ENCODE measurements at regions not wholly inside any gene's neighbourhood (a gene's known extent, or its start where the extent isn't known, plus 50 kb on each side); places are given as distances from the start of the nearest gene placed in this dataset.

GRCh38 chr10:117477211-117477947 lies 65.2 kb upstream of the EMX2 start:
- no peak overlapping the region for H3K27ac ChIP-seq
- TF ChIP-seq ZFX (IDR thresholded peaks at IDR 0.05; ENCODE audit: borderline replicate concordance): no peak
- TF ChIP-seq CTCF (IDR thresholded peaks at IDR 0.05): no peak

- no peak overlapping the region for H3K27ac ChIP-seq
- TF ChIP-seq ZFX (IDR thresholded peaks at IDR 0.05; ENCODE audit: borderline replicate concordance) (no peak), CTCF (IDR thresholded peaks at IDR 0.05) (no peak)
Measured at GRCh38 chr10:117476716-117477115, 65.8 kb upstream of the EMX2 start.

- TF ChIP-seq ZFX (IDR thresholded peaks at IDR 0.05; ENCODE audit: borderline replicate concordance) (no peak), CTCF (IDR thresholded peaks at IDR 0.05) (no peak)
- H3K27ac ChIP-seq: no peak overlapping the region
Measured at GRCh38 chr10:117476281-117476680, 66.3 kb upstream of the EMX2 start.

- no peak overlapping the region for H3K27ac ChIP-seq
- TF ChIP-seq ZFX (IDR thresholded peaks at IDR 0.05; ENCODE audit: borderline replicate concordance) (no peak), CTCF (IDR thresholded peaks at IDR 0.05) (no peak)
Measured at GRCh38 chr10:117472872-117473271, 69.7 kb upstream of the EMX2 start.

- TF ChIP-seq CTCF (IDR thresholded peaks at IDR 0.05): no peak
- TF ChIP-seq ZFX (IDR thresholded peaks at IDR 0.05; ENCODE audit: borderline replicate concordance): no peak
- no peak overlapping the region for H3K27ac ChIP-seq
Measured at GRCh38 chr10:117471344-117471874, 71.1 kb upstream of the EMX2 start.

GRCh38 chr10:117470733-117471132 lies 71.8 kb upstream of the EMX2 start:
- TF ChIP-seq CTCF (IDR thresholded peaks at IDR 0.05): no peak
- no peak for TF ChIP-seq ZFX (IDR thresholded peaks at IDR 0.05; ENCODE audit: borderline replicate concordance)
- no peak overlapping the region for H3K27ac ChIP-seq

- TF ChIP-seq ZFX (IDR thresholded peaks at IDR 0.05; ENCODE audit: borderline replicate concordance): no peak
- TF ChIP-seq CTCF (IDR thresholded peaks at IDR 0.05): no peak
Measured at GRCh38 chr10:117468665-117469064, 73.9 kb upstream of the EMX2 start.

More at GRCh38 chr10:117468665-117469064, 73.9 kb upstream of the EMX2 start:
- no peak overlapping the region for H3K27ac ChIP-seq

All from 22Rv1 (cell line).